Activated CD8-positive, alpha-beta T cell treated with anti-CD3 and anti-CD28 coated beads, Interleukin-2, amount 10 ng/mL, durations not matched to agents 7 days and 5 days (primary cell): ENCODE measurements at regions not wholly inside any gene's neighbourhood (a gene's known extent, or its start where the extent isn't known, plus 50 kb on each side); places are given as distances from the start of the nearest gene placed in this dataset.

ENCODE experiments used
- ATAC-seq: fragments of 150-1000 bp; cut with Tn5 transposase; one replicate; pipeline ENCODE4 v1.10.0; 2021; ENCODE audit warnings: moderate library complexity
- CTCF ChIA-PET: fragments of 350-600 bp; sonication (Branson Sonifier 250); formaldehyde crosslinking; loops from one replicate; lab custom pipeline; 2021; ENCODE audit warnings: antibody characterized with exemption; lab: Charles Lee
- POLR2A ChIA-PET: fragments of 350-600 bp; sonication (Branson Sonifier 250); formaldehyde crosslinking; loops from one replicate; lab custom pipeline; 2021; ENCODE audit warnings: antibody characterized with exemption; lab: Charles Lee
- DNase-seq: peaks from one replicate; pipeline ENCODE4 v3.0.0-alpha.2; 2020
- H3K27ac Mint-ChIP-seq: one replicate; pipeline ENCODE4 v1.8.0; 2021; ENCODE audit warnings: mild to moderate bottlenecking, mixed read lengths
- H3K27me3 Mint-ChIP-seq: one replicate; pipeline ENCODE4 v1.8.0; 2021; ENCODE audit warnings: low read depth, mixed read lengths
- H3K36me3 Mint-ChIP-seq: one replicate; pipeline ENCODE4 v1.8.0; 2021; ENCODE audit warnings: low read depth, mixed read lengths
- H3K4me1 Mint-ChIP-seq: one replicate; pipeline ENCODE4 v1.8.0; 2021; ENCODE audit warnings: low read depth, mixed read lengths
- H3K4me3 Mint-ChIP-seq: one replicate; pipeline ENCODE4 v1.8.0; 2021; ENCODE audit warnings: mild to moderate bottlenecking, mixed read lengths
- H3K9me3 Mint-ChIP-seq: one replicate; pipeline ENCODE4 v1.8.0; 2022; ENCODE audit warnings: mixed read lengths; ENCODE audit not compliant: insufficient read depth

GRCh38 chr12:45102818-45103217 is 51.9 kb upstream of the DBX2 start:
- no peak overlapping the region for H3K27ac Mint-ChIP-seq
- H3K36me3 Mint-ChIP-seq = no peaks in the 10 kb centered on the region
- no peak for ATAC-seq
- no peak overlapping the region for H3K4me3 Mint-ChIP-seq
- CTCF ChIA-PET = no interaction called here
- H3K9me3 Mint-ChIP-seq = no peaks in the 10 kb centered on the region
- POLR2A ChIA-PET = no interaction called here
- H3K27me3 Mint-ChIP-seq = peaks cover 11% of the 10 kb centered on the region
- no peak for DNase-seq
- H3K4me1 Mint-ChIP-seq = no peaks in the 10 kb centered on the region

GRCh38 chr12:45105996-45106395 is 55.1 kb upstream of the DBX2 start:
- Mint-ChIP-seq H3K27ac (no peak overlapping the region), H3K36me3 (no peaks in the 10 kb centered on the region), H3K27me3 (peaks cover 2% of the 10 kb centered on the region), H3K9me3 (no peaks in the 10 kb centered on the region), H3K4me3 (no peak overlapping the region), H3K4me1 (no peaks in the 10 kb centered on the region)
- POLR2A ChIA-PET = no interaction called here
- CTCF ChIA-PET = no interaction called here
- ATAC-seq (no peak), DNase-seq (no peak)

GRCh38 chr12:45112306-45112705 is 61.4 kb upstream of the DBX2 start:
- Mint-ChIP-seq H3K27me3 (peaks cover 3% of the 10 kb centered on the region), H3K9me3 (no peaks in the 10 kb centered on the region), H3K4me1 (no peaks in the 10 kb centered on the region), H3K4me3 (no peak overlapping the region), H3K27ac (no peak overlapping the region), H3K36me3 (no peaks in the 10 kb centered on the region)
- DNase-seq (no peak), ATAC-seq (no peak)
- ChIA-PET CTCF (interaction anchor here (0.9 to 1.1 kb wide), 2 partner anchors 19 to 30 kb away, joined by 3 to 4 read pairs; no protein-coding TSS in a partner anchor), POLR2A (no interaction called here)

DNA sequence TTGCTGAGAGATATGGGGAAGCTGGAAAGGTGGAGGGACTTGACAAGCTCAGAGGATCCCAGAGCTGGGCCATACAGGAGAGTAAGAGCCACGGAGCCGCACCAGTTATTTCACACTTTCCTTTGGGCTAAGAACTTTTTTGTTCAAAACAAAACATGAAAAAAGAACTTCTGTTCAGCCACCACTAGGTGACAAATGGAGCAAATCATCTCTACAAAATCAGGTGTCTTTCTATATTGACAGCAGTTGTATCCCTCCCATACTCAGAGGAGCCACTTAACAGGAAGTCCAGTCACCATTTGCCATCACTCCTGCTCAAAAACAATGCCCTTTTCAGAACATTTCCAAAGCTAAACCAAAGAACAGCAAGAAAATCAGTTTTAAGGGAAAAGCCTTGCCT is 70.3 kb upstream of the DBX2 start:
- CTCF ChIA-PET = no interaction called here
- POLR2A ChIA-PET = no interaction called here

DNA sequence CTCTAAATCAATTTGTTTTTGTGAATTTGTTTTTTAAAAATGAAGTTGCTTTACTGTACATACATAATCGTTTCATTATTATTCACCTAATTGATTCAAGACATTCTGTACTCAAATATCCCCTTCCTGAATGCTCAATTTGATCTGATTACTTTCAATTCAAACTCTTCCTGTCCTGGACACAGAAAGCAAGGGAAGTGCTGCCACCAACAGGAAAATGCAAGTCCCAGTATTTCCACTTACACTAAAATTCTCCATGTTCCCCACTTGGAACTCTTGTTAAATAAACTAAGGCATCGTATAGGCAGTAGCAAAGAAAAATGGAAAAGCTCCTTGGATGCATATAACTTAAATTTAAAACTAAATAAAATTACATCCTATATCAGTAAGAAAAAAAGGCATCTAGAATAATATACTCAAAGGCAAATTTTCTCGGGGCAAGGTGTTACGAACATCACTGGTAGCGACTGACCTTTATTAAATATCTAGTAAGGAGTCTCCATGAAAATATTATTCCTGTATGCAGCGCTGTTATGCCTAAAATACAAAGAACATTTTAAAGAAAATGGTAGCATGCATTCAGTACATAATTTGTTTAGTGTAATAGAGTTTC is 72.0 kb upstream of the DBX2 start:
- H3K4me3 Mint-ChIP-seq = no peak overlapping the region
- H3K27ac Mint-ChIP-seq = no peak overlapping the region
- peaks cover 28% of the 10 kb centered on the region for H3K27me3 Mint-ChIP-seq
- no peaks in the 10 kb centered on the region for H3K9me3 Mint-ChIP-seq
- ATAC-seq (no peak), DNase-seq (no peak)
- CTCF ChIA-PET = interaction anchor here (1.3 kb wide), 1 partner anchor 174 kb away, joined by 7 read pairs; no protein-coding TSS in a partner anchor
- no peaks in the 10 kb centered on the region for H3K4me1 Mint-ChIP-seq
- POLR2A ChIA-PET = no interaction called here
- no peaks in the 10 kb centered on the region for H3K36me3 Mint-ChIP-seq

More for the DNA sequence above, 70.3 kb upstream of the DBX2 start:
- H3K4me1 Mint-ChIP-seq = no peaks in the 10 kb centered on the region
- ATAC-seq (no peak), DNase-seq (no peak)
- H3K9me3 Mint-ChIP-seq = no peaks in the 10 kb centered on the region
- peaks cover 17% of the 10 kb centered on the region for H3K27me3 Mint-ChIP-seq
- H3K36me3 Mint-ChIP-seq = no peaks in the 10 kb centered on the region
- H3K27ac Mint-ChIP-seq = no peak overlapping the region
- no peak overlapping the region for H3K4me3 Mint-ChIP-seq

GRCh38 chr12:45124485-45125155 is 73.7 kb upstream of the DBX2 start:
- ChIA-PET POLR2A (no interaction called here), CTCF (no interaction called here)
- no peaks in the 10 kb centered on the region for H3K36me3 Mint-ChIP-seq
- H3K27ac Mint-ChIP-seq = no peak overlapping the region
- no peak for DNase-seq
- no peak for ATAC-seq
- H3K4me1 Mint-ChIP-seq = no peaks in the 10 kb centered on the region
- H3K27me3 Mint-ChIP-seq = peaks cover 31% of the 10 kb centered on the region
- no peak overlapping the region for H3K4me3 Mint-ChIP-seq
- H3K9me3 Mint-ChIP-seq = no peaks in the 10 kb centered on the region

DNA sequence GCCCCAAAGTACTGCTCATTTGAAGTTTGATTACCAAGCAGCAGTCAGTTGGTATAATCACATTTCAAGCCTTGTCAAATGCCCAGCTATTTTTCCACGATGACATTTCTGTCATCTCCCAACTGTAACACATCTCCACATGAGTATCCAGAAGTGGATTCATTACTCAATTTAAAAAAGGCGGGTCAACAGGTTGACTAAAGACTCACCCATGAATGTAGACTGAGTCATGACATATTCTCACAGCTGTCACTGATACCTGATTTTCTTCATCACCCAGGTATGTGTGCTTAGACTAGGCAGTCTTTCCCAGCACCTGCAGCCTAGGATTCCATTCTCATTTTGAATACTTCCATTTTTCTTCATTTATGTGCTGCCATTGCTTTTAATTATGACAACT is 75.1 kb upstream of the DBX2 start:
- DNase-seq (no peak), ATAC-seq (no peak)
- ChIA-PET CTCF (no interaction called here), POLR2A (no interaction called here)
- H3K36me3 Mint-ChIP-seq = no peaks in the 10 kb centered on the region
- H3K27ac Mint-ChIP-seq = no peak overlapping the region
- H3K4me1 Mint-ChIP-seq = peaks cover 2% of the 10 kb centered on the region
- peaks cover 31% of the 10 kb centered on the region for H3K27me3 Mint-ChIP-seq
- H3K4me3 Mint-ChIP-seq = no peak overlapping the region
- H3K9me3 Mint-ChIP-seq = no peaks in the 10 kb centered on the region

GRCh38 chr12:45128637-45129036 is 77.7 kb upstream of the DBX2 start:
- POLR2A ChIA-PET = no interaction called here
- DNase-seq (no peak), ATAC-seq (no peak)
- CTCF ChIA-PET = interaction anchor here (1.1 kb wide), 1 partner anchor 596 kb away, joined by 4 read pairs; no protein-coding TSS in a partner anchor
- Mint-ChIP-seq H3K27me3 (peaks cover 26% of the 10 kb centered on the region), H3K36me3 (no peaks in the 10 kb centered on the region), H3K27ac (no peak overlapping the region), H3K4me3 (no peak overlapping the region), H3K9me3 (no peaks in the 10 kb centered on the region), H3K4me1 (peaks cover 2% of the 10 kb centered on the region)

- peaks cover 23% of the 10 kb centered on the region for H3K27me3 Mint-ChIP-seq
- ATAC-seq = peak; percentile 73
- no peaks in the 10 kb centered on the region for H3K36me3 Mint-ChIP-seq
- POLR2A ChIA-PET = no interaction called here
- H3K27ac Mint-ChIP-seq = no peak overlapping the region
- CTCF ChIA-PET = interaction anchor here (1.6 kb wide), 1 partner anchor 18 kb away, joined by 4 read pairs; no protein-coding TSS in a partner anchor
- DNase-seq = peak; percentile 63
- H3K9me3 Mint-ChIP-seq = no peaks in the 10 kb centered on the region
- H3K4me1 Mint-ChIP-seq = peaks cover 2% of the 10 kb centered on the region
- H3K4me3 Mint-ChIP-seq = no peak overlapping the region
These were observed 80.0 kb upstream of the DBX2 start for GRCh38 chr12:45130881-45131281.

- no peak for DNase-seq
- ChIA-PET CTCF (interaction anchor here (1.3 to 1.6 kb wide), 2 partner anchors 19 to 412 kb away, joined by 4 read pairs; no protein-coding TSS in a partner anchor), POLR2A (no interaction called here)
- no peak overlapping the region for H3K27ac Mint-ChIP-seq
- H3K4me3 Mint-ChIP-seq = no peak overlapping the region
- no peaks in the 10 kb centered on the region for H3K36me3 Mint-ChIP-seq
- no peaks in the 10 kb centered on the region for H3K9me3 Mint-ChIP-seq
- H3K4me1 Mint-ChIP-seq = peaks cover 2% of the 10 kb centered on the region
- H3K27me3 Mint-ChIP-seq = peaks cover 25% of the 10 kb centered on the region
- ATAC-seq = no peak
These were observed 80.6 kb upstream of the DBX2 start for GRCh38 chr12:45131506-45131905.

DNA sequence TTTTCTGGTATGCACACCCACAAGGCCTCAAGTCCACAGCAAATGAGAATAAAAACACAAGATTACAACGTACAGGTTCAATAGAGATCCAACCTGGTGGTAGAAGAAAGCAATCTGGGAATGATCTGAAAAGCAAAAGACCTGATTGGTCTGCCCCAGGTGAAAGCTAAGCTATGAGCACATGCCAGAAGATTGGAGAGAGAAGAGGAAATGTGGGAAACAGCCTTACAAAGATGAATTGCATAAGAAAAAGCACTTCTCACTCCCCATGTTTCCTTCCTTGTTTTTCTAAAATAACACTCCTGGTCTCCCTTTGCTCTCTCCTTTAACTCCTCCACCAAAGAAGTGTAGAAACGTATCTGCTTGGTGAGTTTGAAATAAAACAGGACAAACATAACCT is 77.3 kb upstream of the ANO6 start:
- ATAC-seq = no peak
- Mint-ChIP-seq H3K27me3 (peaks cover 13% of the 10 kb centered on the region), H3K9me3 (no peaks in the 10 kb centered on the region), H3K27ac (no peak overlapping the region), H3K36me3 (no peaks in the 10 kb centered on the region), H3K4me1 (no peaks in the 10 kb centered on the region), H3K4me3 (no peak overlapping the region)
- POLR2A ChIA-PET = no interaction called here
- no peak for DNase-seq
- CTCF ChIA-PET = interaction anchor here (1.7 kb wide), 1 partner anchor 190 kb away, joined by 4 read pairs; no protein-coding TSS in a partner anchor

- no peaks in the 10 kb centered on the region for H3K27me3 Mint-ChIP-seq
- CTCF ChIA-PET = no interaction called here
- DNase-seq (no peak), ATAC-seq (no peak)
- H3K4me1 Mint-ChIP-seq = no peaks in the 10 kb centered on the region
- peaks cover 12% of the 10 kb centered on the region for H3K9me3 Mint-ChIP-seq
- no peak overlapping the region for H3K4me3 Mint-ChIP-seq
- no peak overlapping the region for H3K27ac Mint-ChIP-seq
- no peaks in the 10 kb centered on the region for H3K36me3 Mint-ChIP-seq
- POLR2A ChIA-PET = no interaction called here
These were observed 67.9 kb upstream of the ANO6 start for GRCh38 chr12:45148006-45148405.
